HepG2 (cell line): ENCODE measurements at regions not wholly inside any gene's neighbourhood (a gene's known extent, or its start where the extent isn't known, plus 50 kb on each side); places are given as distances from the start of the nearest gene placed in this dataset.

Experiments used
- ATAC-seq: fragments of 200-7000 bp; cut with Tn5 transposase; 3 replicates; pipeline ENCODE4 v1.9.1; 2020; ENCODE audit warnings: mild to moderate bottlenecking, moderate library complexity
- BruUV-seq: library from RNA; stranded (reverse); fragments of 400-500 nt; replicated peaks from 2 replicates; lab custom pipeline; 2021; lab: Mats Ljungman, UMichigan
- CTCF ChIA-PET: fragments of 300-600 bp; formaldehyde crosslinking; extraction: SDS; loops from one replicate; lab custom pipeline; 2021; ENCODE audit warnings: low total read pairs, inconsistent platforms, low intra/inter-chr PET ratio; lab: Yijun Ruan, JAX
- POLR2A ChIA-PET: fragments of 350-600 bp; sonication (Branson Sonifier 250); formaldehyde crosslinking; loops from one replicate; lab custom pipeline; 2020; ENCODE audit warnings: antibody characterized with exemption, inconsistent platforms; lab: Yijun Ruan, JAX
- DNase-seq: peaks from one replicate; pipeline ENCODE4 v3.0.0-alpha.2; 2015; ENCODE audit warnings: low spot score
- FAIRE-seq: peaks from 3 replicates; lab custom pipeline; 2011; peaks lifted over from hg19 to GRCh38; lab: Jason Lieb, UNC
- H2AFZ ChIP-seq: one replicate; pipeline ENCODE4 v1.6.1; 2011; ENCODE audit warnings: low read length, inconsistent platforms
- H3K27ac ChIP-seq: fragments of 300-600 bp; 3 replicates; pipeline ENCODE4 v1.8.0; 2011; ENCODE audit warnings: mixed run types, mild to moderate bottlenecking, mixed read lengths, low read length, inconsistent platforms; ENCODE audit not compliant: insufficient read depth; ENCODE audit errors: extremely low read length
- H3K27me3 ChIP-seq, 2 experiments: fragments of 200-600 bp in 1 of 2; 2 replicates in 1 of 2; 3 replicates in 1 of 2; pipeline versions ENCODE4 v1.6.0 to v1.8.0; 2011; ENCODE audit warnings: low read length in 2 of 2, mild to moderate bottlenecking in 2 of 2, moderate library complexity in 2 of 2, inconsistent platforms in 1 of 2; ENCODE audit not compliant: insufficient read depth in 2 of 2, control insufficient read depth in 1 of 2
- H3K36me3 ChIP-seq, 2 experiments: fragments of 200-600 bp in 1 of 2; replicated peaks in 1 of 2; 2 replicates in 1 of 2; 3 replicates in 1 of 2; pipeline versions ENCODE4 v1.5.1 to v1.8.0; 2011; ENCODE audit warnings: low read length in 2 of 2, inconsistent platforms in 1 of 2; ENCODE audit not compliant: insufficient read depth in 2 of 2, control insufficient read depth in 1 of 2
- H3K4me1 ChIP-seq: 2 replicates; pipeline ENCODE4 v1.5.1; 2012; ENCODE audit warnings: low read length, inconsistent platforms; ENCODE audit not compliant: insufficient read depth
- H3K4me2 ChIP-seq: 2 replicates; pipeline ENCODE4 v1.6.0; 2011; ENCODE audit warnings: low read depth, low read length, inconsistent platforms
- H3K4me3 ChIP-seq, 3 experiments: fragments of 200-600 bp in 1 of 3; sonication (generic), shearing (Covaris generic) in 1 of 3; replicated peaks in 1 of 3; 2 replicates each; pipeline ENCODE4 v1.5.1; 2011 to 2016; ENCODE audit warnings: low read length in 3 of 3, inconsistent platforms in 2 of 3, low read depth in 2 of 3, mild to moderate bottlenecking in 2 of 3, control low read depth in 1 of 3, mixed read lengths in 1 of 3; ENCODE audit not compliant: insufficient read depth in 1 of 3
- H3K79me2 ChIP-seq: one replicate; pipeline ENCODE4 v1.6.1; 2011; ENCODE audit warnings: low read length, inconsistent platforms; ENCODE audit not compliant: insufficient read depth
- H3K9ac ChIP-seq: 2 replicates; pipeline ENCODE4 v1.6.0; 2011; ENCODE audit warnings: mild to moderate bottlenecking, low read depth, low read length, inconsistent platforms; ENCODE audit not compliant: insufficient read depth
- H3K9me3 ChIP-seq: 2 replicates; pipeline ENCODE4 v1.5.1; 2012; ENCODE audit warnings: mild to moderate bottlenecking, low read length
- H4K20me1 ChIP-seq: 2 replicates; pipeline ENCODE4 v1.6.0; 2011; ENCODE audit warnings: inconsistent platforms, mild to moderate bottlenecking, low read length, moderate library complexity; ENCODE audit not compliant: insufficient read depth
- ATAD3A ChIP-seq: sonication (generic); formaldehyde crosslinking; IDR thresholded peaks from 2 replicates; pipeline ENCODE4 v1.4.0; 2020; ENCODE audit warnings: missing genetic modification reagents
- RBAK ChIP-seq: sonication (generic); formaldehyde crosslinking; IDR thresholded peaks from 2 replicates; pipeline ENCODE4 v1.5.1; 2020; ENCODE audit warnings: mild to moderate bottlenecking, missing genetic modification reagents
- RERE ChIP-seq: IDR thresholded peaks from 2 replicates; pipeline ENCODE4 v1.6.1; 2016; ENCODE audit warnings: low read depth, missing genetic modification reagents, missing compliant biosample characterization
- ZNF569 ChIP-seq: sonication (generic); formaldehyde crosslinking; IDR thresholded peaks from 2 replicates; pipeline ENCODE4 v1.5.0; 2020; ENCODE audit warnings: mild to moderate bottlenecking, missing genetic modification reagents, moderate library complexity, borderline replicate concordance
- WGBS: methylation state at CpG from one replicate; pipeline ENCODE4 v1.1.6; 2017; ENCODE audit warnings: low lambda C conversion rate; 5-methylcytosine and 5-hydroxymethylcytosine counted together
- in situ Hi-C: cut with HindIII; loops from 2 replicates; pipeline ENCODE4 v1.10.0; 2017; ENCODE audit warnings: low pct_unique_long_range_greater_than_20kb; ENCODE audit not compliant: extremely low pct_ligation_motif_present
- intact Hi-C: fragments of 100-400 bp; cut with micrococcal nuclease; formaldehyde crosslinking; loops from one replicate; pipeline ENCODE4 v1.10.0; 2022; ENCODE audit not compliant: unreplicated experiment

- TF ChIP-seq RERE (no peak), RBAK (no peak), ATAD3A (CRISPR knock-in tag) (no peak)
Measured at GRCh38 chr1:209387969-209388329, 195.6 kb upstream of the CAMK1G start (continued).

- Histone ChIP-seq H3K79me2 (no peaks in the 10 kb centered on the region), H3K36me3 (no peaks in the 10 kb centered on the region), H3K27me3 (no peaks in the 10 kb centered on the region), H4K20me1 (no peaks in the 10 kb centered on the region), H2AFZ (no peak overlapping the region), H3K4me3 (no peak overlapping the region), H3K4me2 (no peak overlapping the region), H3K9ac (no peak overlapping the region), H3K9me3 (no peaks in the 10 kb centered on the region), H3K27ac (no peak overlapping the region), H3K4me1 (no peaks in the 10 kb centered on the region)
- DNase-seq (no peak), FAIRE-seq (no peak), ATAC-seq (no peak)
- TF ChIP-seq ZNF569 (CRISPR knock-in tag) = no peak
- intact Hi-C loops (no loop called here), in situ Hi-C loops (no loop called here)
- 0% methylated on average over 1 of the region's 1 CpG for WGBS
- BruUV-seq = no TSS peak
- POLR2A ChIA-PET = no interaction called here
- CTCF ChIA-PET = no interaction called here
Measured at GRCh38 chr1:209388358-209388757, 195.2 kb upstream of the CAMK1G start.
